K562 (cell line): ENCODE measurements at regions not wholly inside any gene's neighbourhood (a gene's known extent, or its start where the extent isn't known, plus 50 kb on each side); places are given as distances from the start of the nearest gene placed in this dataset.
A peak's percentile ranks its signal among the peaks of the same experiment; 100 is the strongest.
"Not testable (repeated sequence)": the region's sequence is repeated elsewhere in the genome, so short reads cannot be mapped to it uniquely, and the experiment has no call there.

ENCODE experiments used
- ATAC-seq: fragments of 200-7000 bp; cut with Tn5 transposase; 3 replicates; pipeline ENCODE4 v1.9.1; 2020; ENCODE audit warnings: moderate library complexity
- BruUV-seq: library from RNA; stranded (reverse); fragments of 400-500 nt; replicated peaks from 2 replicates; lab custom pipeline; 2021; lab: Mats Ljungman, UMichigan
- CTCF ChIA-PET: fragments of 300-600 bp; formaldehyde crosslinking; extraction: SDS; loops from one replicate; lab custom pipeline; 2021; ENCODE audit warnings: low intra/inter-chr PET ratio; lab: Yijun Ruan, JAX
- POLR2A ChIA-PET: fragments of 300-600, 350-650 bp; sonication (Branson Sonifier 250); formaldehyde crosslinking; extraction: SDS; loops from one replicate; lab custom pipeline; 2021; ENCODE audit warnings: antibody characterized with exemption, inconsistent platforms; lab: Yijun Ruan, JAX
- DNase-seq, 4 experiments: peaks; one replicate each; pipeline versions ENCODE4 v3.0.0 to v3.0.0-alpha.2; 2011 to 2018; ENCODE audit warnings: low spot score in 3 of 4, mixed read lengths in 3 of 4; ENCODE audit errors: extremely low read depth in 1 of 4
- FAIRE-seq: peaks from 2 replicates; lab custom pipeline; 2011; peaks lifted over from hg19 to GRCh38; lab: Jason Lieb, UNC
- H2AFZ ChIP-seq: 2 replicates; pipeline ENCODE4 v1.6.0; 2011; ENCODE audit warnings: low read depth, low read length, control low read depth, inconsistent platforms
- H3K27ac ChIP-seq: fragments of 200-600 bp; 3 replicates; pipeline ENCODE4 v1.8.0; 2011; ENCODE audit warnings: low read depth, mild to moderate bottlenecking, control low read depth, inconsistent platforms, low read length, moderate library complexity, mixed read lengths; ENCODE audit errors: extremely low read depth
- H3K27me3 ChIP-seq, 2 experiments: fragments of 300-600 bp in 1 of 2; 2 replicates in 1 of 2; 3 replicates in 1 of 2; pipeline versions ENCODE4 v1.6.0 to v1.8.0; 2011; ENCODE audit warnings: inconsistent platforms in 2 of 2, low read length in 2 of 2, mild to moderate bottlenecking in 1 of 2, mixed read lengths in 1 of 2, moderate library complexity in 1 of 2; ENCODE audit not compliant: control insufficient read depth in 2 of 2, insufficient read depth in 2 of 2
- H3K36me3 ChIP-seq: fragments of 300-600 bp; 3 replicates; pipeline ENCODE4 v1.8.0; 2011; ENCODE audit warnings: mild to moderate bottlenecking, low read length, inconsistent platforms; ENCODE audit not compliant: control insufficient read depth, insufficient read depth
- H3K4me1 ChIP-seq, 2 experiments: fragments of 200-600 bp in 1 of 2; replicated peaks in 1 of 2; 2 replicates in 1 of 2; 3 replicates in 1 of 2; pipeline versions ENCODE4 v1.5.1 to v1.8.0; 2011; ENCODE audit warnings: inconsistent platforms in 2 of 2, low read length in 2 of 2, mild to moderate bottlenecking in 1 of 2, mixed read lengths in 1 of 2, moderate library complexity in 1 of 2; ENCODE audit not compliant: control insufficient read depth in 2 of 2, insufficient read depth in 2 of 2
- H3K4me2 ChIP-seq: 2 replicates; pipeline ENCODE4 v1.6.1; 2011; ENCODE audit warnings: low read length, control low read depth, inconsistent platforms, mixed read lengths; ENCODE audit not compliant: insufficient read depth
- H3K4me3 ChIP-seq: fragments of 200-600 bp; sonication (generic), shearing (Covaris generic); 2 replicates; pipeline ENCODE4 v1.5.1; 2016; ENCODE audit warnings: control low read depth, inconsistent platforms
- H3K79me2 ChIP-seq: fragments of 200-600 bp; 3 replicates; pipeline ENCODE4 v1.8.0; 2011; ENCODE audit warnings: low read length, inconsistent platforms; ENCODE audit not compliant: control insufficient read depth, insufficient read depth
- H3K9ac ChIP-seq, 2 experiments: 2 replicates each; pipeline versions ENCODE4 v1.6.0 to v1.6.1; 2011; ENCODE audit warnings: low read depth in 2 of 2, low read length in 2 of 2, control low read depth in 1 of 2, inconsistent platforms in 1 of 2, mild to moderate bottlenecking in 1 of 2, mixed read lengths in 1 of 2; ENCODE audit not compliant: insufficient read depth in 1 of 2
- H3K9me1 ChIP-seq: one replicate; pipeline ENCODE4 v1.6.0; 2011; ENCODE audit warnings: inconsistent platforms, mild to moderate bottlenecking, low read length, moderate library complexity; ENCODE audit not compliant: control insufficient read depth, insufficient read depth
- H3K9me3 ChIP-seq: replicated peaks from 2 replicates; pipeline ENCODE4 v1.5.1; 2011; ENCODE audit warnings: low read depth, low read length, inconsistent platforms; ENCODE audit not compliant: control insufficient read depth, insufficient read depth
- H4K20me1 ChIP-seq: replicated peaks from 2 replicates; pipeline ENCODE4 v1.6.1; 2011; ENCODE audit warnings: low read length, inconsistent platforms, mixed read lengths; ENCODE audit not compliant: control insufficient read depth, insufficient read depth
- ARHGAP35 ChIP-seq: fragments of 450-650 bp; IDR thresholded peaks from 2 replicates; pipeline ENCODE4 v1.6.1; 2018; ENCODE audit not compliant: partially characterized antibody
- NFIC ChIP-seq: fragments of 450-650 bp; IDR thresholded peaks from 2 replicates; pipeline ENCODE4 v1.6.1; 2017; ENCODE audit warnings: mild to moderate bottlenecking, inconsistent platforms
- ZNF143 ChIP-seq: sonication (generic); formaldehyde crosslinking; IDR thresholded peaks from 2 replicates; pipeline ENCODE4 v1.9.0; 2022; ENCODE audit warnings: mild to moderate bottlenecking, missing genetic modification reagents
- ZNF75A ChIP-seq: fragments of 450-650 bp; formaldehyde crosslinking; IDR thresholded peaks from 2 replicates; pipeline ENCODE4 v1.4.0; 2020; ENCODE audit warnings: mild to moderate bottlenecking
- WGBS: fragments of 100-300 bp; shearing (Covaris generic); methylation state at CpG from one replicate; pipeline ENCODE4 v1.1.6; 2016; ENCODE audit warnings: low coverage, mixed read lengths; ENCODE audit not compliant: insufficient coverage; ENCODE audit errors: missing lambda C conversion rate; 5-methylcytosine and 5-hydroxymethylcytosine counted together
- in situ Hi-C: fragments of 300-500 bp; cut with MboI; formaldehyde crosslinking; loops from 4 replicates; pipeline ENCODE4 v1.15.0; 2018; ENCODE audit warnings: inconsistent platforms, mixed read lengths
- intact Hi-C: fragments of 100-400 bp; cut with micrococcal nuclease; formaldehyde crosslinking; loops from 2 replicates; pipeline ENCODE4 v1.14.2; 2022

- Histone ChIP-seq H3K27me3 (no peaks in the 10 kb centered on the region), H3K79me2 (no peaks in the 10 kb centered on the region), H3K9me1 (no peaks in the 10 kb centered on the region), H3K27ac (no peak overlapping the region), H3K4me1 (no peaks in the 10 kb centered on the region), H3K9ac (no peak overlapping the region), H3K9me3 (no peaks in the 10 kb centered on the region), H3K36me3 (no peaks in the 10 kb centered on the region), H3K4me3 (no peak overlapping the region), H2AFZ (no peak overlapping the region), H4K20me1 (no peaks in the 10 kb centered on the region), H3K4me2 (no peak overlapping the region)
- 0% methylated on average over 1 of the region's 1 CpG for WGBS
- intact Hi-C loops, result no loop called here
- TF ChIP-seq ZNF143 (no peak), ZNF75A (CRISPR knock-in tag) (no peak), ARHGAP35 (no peak)
- in situ Hi-C loops, result no loop called here
- ChIA-PET CTCF (no interaction called here), POLR2A (no interaction called here)
- FAIRE-seq (no peak), ATAC-seq (no peak), DNase-seq (no peak)
- no TSS peak for BruUV-seq
Observed at GRCh38 chr3:34895841-34896240, 743.5 kb upstream of the ARPP21 start.

DNA sequence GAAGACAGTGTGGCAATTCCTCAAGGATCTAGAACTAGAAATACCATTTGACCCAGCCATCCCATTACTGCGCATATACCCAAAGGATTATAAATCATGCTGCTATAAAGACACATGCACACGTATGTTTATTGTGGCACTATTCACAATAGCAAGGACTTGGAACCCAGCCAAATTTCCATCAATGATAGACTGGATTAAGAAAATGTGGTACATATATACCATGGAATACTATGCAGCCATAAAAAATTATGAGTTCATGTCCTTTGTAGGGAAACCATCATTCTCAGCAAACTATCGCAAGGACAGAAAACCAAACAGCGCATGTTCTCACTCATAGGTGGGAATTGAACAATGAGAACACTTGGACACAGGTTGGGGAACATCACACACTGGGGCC is 729.6 kb upstream of the ARPP21 start:
- ATAC-seq, H3K9me1 ChIP-seq, H3K4me2 ChIP-seq, H3K9me3 ChIP-seq, CTCF ChIA-PET, FAIRE-seq, H3K9ac ChIP-seq, H4K20me1 ChIP-seq, intact Hi-C loops, H3K27me3 ChIP-seq, H3K36me3 ChIP-seq, BruUV-seq, H3K4me1 ChIP-seq, H2AFZ ChIP-seq, H3K4me3 ChIP-seq, DNase-seq: not testable (repeated sequence)
- 13% methylated on average over 4 of the region's 4 CpGs for WGBS
- TF ChIP-seq NFIC, result peak; percentile 61
- TF ChIP-seq, all 486 proteins: peak for 1; not testable (repeated sequence) for 485
- POLR2A ChIA-PET, in situ Hi-C loops, H3K27ac ChIP-seq, H3K79me2 ChIP-seq: not testable (repeated sequence)
